ENCODE measurements at regions not wholly inside any gene's neighbourhood (a gene's known extent, or its start where the extent isn't known, plus 50 kb on each side); places are given as distances from the start of the nearest gene placed in this dataset.
"Not testable (repeated sequence)": the region's sequence is repeated elsewhere in the genome, so short reads cannot be mapped to it uniquely, and the experiment has no call there.

DNA sequence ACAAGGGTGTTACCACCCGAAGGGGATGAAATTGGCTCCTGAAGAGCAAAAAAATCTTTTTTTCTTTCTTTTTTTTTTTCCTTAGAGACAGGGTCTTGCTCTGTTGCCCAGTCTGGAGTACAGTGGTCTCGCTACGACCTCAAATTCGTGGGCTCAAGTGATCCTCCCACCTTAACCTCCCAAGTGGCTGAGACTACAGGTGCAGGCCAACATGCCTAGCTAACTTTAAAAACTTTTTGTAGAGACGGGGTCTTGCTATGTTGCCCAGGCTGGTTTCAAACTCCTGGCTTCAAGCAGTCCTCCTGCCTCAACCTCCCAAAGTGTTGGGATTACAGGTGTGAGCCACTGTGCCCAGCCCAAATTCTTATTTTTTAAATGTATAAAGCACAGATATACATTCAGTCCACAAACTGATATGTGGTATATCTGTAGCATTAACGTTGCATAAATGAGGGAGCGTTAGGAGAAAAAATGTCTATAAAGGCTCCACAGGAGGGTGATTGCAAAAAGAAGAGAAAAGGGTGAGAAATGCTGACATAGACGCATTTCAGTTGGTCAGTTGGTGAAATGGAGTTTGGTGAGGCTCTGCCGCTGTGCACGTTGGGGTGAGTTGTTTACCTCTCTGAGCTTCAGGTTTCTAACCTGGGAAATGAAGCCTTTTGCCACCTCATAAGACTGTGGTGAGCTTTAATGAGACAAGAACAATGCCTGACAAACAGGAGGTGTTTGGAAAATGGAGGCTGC is 100.7 kb upstream of the PODXL start:
- DNase-seq, result no peak

DNA sequence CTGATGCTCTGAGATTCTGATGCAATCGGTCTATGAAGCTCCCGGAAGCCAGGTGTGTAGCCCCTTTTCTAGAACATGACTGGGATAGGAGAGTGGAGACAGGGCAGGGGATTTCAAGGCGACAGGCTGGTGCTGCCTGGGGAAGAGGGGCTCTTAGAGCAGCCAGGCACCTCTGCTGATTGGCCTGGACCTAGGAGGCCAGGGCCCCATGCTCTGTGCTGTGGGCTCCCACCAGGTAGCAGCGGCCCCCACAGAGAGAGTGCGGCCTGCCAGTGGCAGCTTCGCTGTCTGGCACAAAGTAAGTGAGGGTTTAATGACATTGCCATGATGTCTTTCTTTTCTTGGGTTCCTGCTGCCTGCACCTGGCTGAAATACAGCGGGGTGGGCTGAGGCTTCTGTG is 99.4 kb upstream of the PODXL start:
- no peak for DNase-seq

GRCh38 chr7:131655447-131655846 is 99.0 kb upstream of the PODXL start:
- no peak for DNase-seq

GRCh38 chr7:131654668-131655326 is 98.4 kb upstream of the PODXL start:
- peak; percentile 56 to 72 for DNase-seq

- no peak for DNase-seq
These were observed 97.8 kb upstream of the PODXL start for GRCh38 chr7:131654249-131654558.

GRCh38 chr7:131653418-131654248 is 97.2 kb upstream of the PODXL start:
- DNase-seq, result no peak

GRCh38 chr7:131652934-131653333 is 96.5 kb upstream of the PODXL start:
- no peak for DNase-seq

DNA sequence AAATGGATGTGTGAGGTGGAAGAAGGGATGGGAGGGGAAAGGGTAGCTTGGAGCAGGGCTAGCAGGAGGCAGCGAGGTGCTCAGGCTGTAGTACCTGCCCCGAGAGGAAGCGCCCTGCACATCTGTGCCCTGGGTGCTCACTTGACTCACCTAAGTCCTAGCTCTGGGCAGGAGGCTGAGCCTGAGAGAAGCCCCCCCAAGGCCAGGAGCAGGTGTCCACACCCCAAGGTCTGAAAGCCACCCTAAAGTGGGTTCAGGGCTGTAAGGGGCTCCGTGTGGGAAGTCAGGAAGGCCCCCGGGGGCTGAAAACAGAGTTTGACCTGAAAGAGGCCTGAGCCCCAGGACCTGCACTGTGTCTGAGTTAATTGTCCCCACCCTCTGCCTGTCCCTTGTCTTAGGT is 95.8 kb upstream of the PODXL start:
- DNase-seq, result no peak

- no peak for DNase-seq
These were observed 93.5 kb upstream of the PODXL start for GRCh38 chr7:131649879-131650278.

DNA sequence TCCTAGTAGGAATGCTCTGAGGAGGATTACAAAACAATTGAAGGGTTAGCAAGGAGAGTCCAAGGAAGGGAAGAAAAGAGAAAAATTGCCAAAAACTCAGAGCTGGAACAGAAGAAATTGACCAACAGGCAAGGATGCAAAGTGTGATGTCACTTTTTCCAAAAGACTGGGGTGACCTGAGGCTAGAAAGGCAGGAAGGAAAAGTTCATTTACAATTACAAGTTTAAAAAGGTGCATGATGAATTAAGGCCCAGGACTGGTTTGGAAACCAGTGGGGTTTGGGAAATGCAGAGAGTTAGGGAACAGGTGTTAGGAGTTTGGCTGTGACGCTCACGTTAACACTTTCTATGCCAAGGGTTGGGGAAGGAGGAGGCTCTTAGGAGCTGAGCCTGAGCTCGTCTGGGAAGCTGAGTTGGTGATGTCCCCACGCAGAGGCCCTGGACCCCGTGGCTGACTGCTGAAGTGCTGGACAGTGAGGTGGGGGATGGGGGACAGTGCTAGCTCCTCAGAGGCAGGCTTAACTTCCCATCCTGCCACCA is 92.6 kb upstream of the PODXL start:
- no peak for DNase-seq

DNA sequence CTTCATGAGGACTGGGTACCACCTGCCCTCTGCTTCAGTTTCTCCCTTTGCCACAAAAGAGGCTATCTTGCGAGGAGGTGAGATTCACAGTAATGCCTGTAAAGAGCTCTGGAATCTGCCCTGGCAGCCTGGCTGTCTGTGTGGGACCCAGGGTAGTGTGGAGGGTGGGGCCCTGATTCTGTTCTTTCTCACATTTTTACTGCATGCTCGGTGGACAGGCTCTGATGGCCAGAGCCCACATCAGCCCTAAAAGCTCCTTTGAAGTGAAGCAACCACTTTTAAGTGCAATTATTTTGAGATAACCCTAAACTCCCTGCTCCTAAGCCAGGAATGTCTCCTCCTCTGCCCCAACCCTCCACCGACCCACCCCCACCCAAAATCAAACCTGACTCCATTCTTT is 92.1 kb upstream of the PODXL start:
- no peak for DNase-seq

DNA sequence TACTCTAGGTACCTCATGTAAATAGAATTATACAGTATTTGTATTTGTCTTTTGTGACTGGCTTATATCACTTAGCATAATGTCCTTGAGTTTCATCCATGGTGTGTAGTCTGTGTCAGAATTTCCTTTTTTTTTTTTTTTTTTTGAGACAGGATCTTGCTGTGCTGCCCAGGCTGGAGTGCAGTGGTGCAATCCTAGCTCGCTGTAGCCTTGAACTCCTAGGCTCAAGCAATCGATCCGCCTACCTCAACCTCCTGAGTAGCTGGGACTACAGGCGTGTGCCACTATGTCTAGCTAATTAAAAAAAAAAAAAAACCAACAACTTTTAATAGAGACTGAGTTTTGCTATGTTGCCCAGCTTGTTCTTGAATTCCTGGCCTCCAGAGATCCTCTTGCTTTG is 89.8 kb upstream of the PODXL start:
- no peak for DNase-seq

DNA sequence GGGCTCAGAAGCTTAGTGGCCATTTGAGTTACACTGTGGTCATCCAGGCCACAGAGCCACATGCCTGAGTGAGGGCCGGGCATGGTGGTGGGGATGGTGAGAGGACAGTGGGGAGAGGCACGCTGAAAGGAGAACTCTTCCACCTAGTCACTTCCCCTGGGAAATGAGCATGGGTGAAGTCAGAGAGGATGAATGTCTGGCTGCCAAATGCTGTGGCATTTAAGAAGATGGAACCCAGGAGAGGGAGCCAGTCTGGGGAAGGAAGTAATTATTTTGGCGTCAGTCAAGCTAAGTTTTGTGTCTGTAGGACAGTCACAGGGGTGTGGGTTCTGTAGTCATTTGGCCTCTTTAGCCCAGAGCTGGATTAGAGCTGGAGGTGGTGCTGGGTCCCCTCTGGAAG is 86.0 kb upstream of the PODXL start:
- DNase-seq, result no peak

GRCh38 chr7:131640686-131641085 is 84.3 kb upstream of the PODXL start:
- no peak for DNase-seq

- DNase-seq, result no peak
These were observed 82.4 kb upstream of the PODXL start for GRCh38 chr7:131638641-131639430.

DNA sequence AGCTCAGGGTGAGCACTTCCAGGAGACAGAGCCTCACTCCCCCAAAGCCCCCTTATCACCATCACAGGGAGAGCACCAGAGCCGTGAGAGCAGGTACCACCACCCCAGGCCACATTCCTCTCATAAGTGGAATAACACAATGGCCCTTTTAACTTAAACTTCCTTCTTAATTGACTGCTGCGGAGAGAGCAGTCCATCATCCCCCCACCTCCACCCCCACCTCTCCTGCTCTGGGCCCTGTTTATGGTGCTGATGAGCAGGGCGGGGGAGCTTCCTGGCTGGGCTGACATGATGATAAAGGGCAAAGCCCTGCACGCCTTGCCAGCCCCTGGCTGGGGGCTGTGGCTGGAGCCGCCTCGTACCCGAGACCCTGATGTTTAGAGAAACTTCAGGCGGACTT is 81.4 kb upstream of the PODXL start:
- no peak for DNase-seq

GRCh38 chr7:131636092-131636491 is 79.7 kb upstream of the PODXL start:
- no peak for DNase-seq

- DNase-seq, result not testable (repeated sequence)
These were observed 77.8 kb upstream of the PODXL start for GRCh38 chr7:131634197-131634596.

- DNase-seq, result no peak
These were observed 77.0 kb upstream of the PODXL start for GRCh38 chr7:131633342-131633843.

- no peak for DNase-seq
These were observed 74.0 kb upstream of the PODXL start for GRCh38 chr7:131630427-131630826.

DNA sequence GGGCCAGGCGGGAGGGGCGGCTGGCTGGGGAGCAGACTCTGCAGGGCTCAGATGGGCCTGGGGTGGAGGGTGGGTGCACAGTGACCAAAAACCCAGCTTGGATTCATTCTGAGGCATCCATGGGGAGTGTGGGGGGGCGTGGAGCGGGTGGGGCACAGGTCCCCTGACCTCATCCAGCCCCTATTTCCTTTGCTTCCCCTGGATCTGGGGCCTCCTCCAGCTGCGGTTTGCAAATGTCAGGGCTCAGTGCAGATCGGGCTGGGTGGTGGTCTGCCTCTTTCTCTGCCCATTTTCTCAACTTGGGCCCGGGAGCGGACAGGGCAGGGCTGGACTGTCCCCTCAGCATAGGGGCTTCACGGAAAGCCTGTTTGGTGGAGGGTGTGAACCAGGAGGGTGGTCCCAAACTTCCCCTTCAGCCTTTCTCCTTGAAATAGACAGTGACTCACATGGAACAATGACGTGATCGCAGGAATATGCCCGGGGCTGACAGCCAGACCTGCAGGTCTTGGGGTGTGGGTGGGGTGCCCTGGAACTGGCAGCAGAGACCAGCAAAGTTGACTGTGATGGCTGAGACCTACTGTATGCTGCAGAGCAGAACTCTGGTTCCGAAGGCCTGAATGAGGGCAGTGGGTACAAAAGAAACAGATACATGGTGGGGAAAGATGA is 72.9 kb upstream of the PODXL start:
- no peak for DNase-seq

- DNase-seq, result no peak
These were observed 72.2 kb upstream of the PODXL start for GRCh38 chr7:131628634-131629033.
